ENCODE measurements at regions not wholly inside any gene's neighbourhood (a gene's known extent, or its start where the extent isn't known, plus 50 kb on each side); places are given as distances from the start of the nearest gene placed in this dataset.
"Not testable (repeated sequence)": the region's sequence is repeated elsewhere in the genome, so short reads cannot be mapped to it uniquely, and the experiment has no call there.

GRCh38 chr9:97248252-97248651, 59.2 kb upstream of the CCDC180 start:
- not testable (repeated sequence) for DNase-seq (ENCODE audit: low read depth); H3K4me3 ChIP-seq (ENCODE audit: low read length)

- no peak for DNase-seq (ENCODE audit: low read depth)
- no peak for TF ChIP-seq CTCF (conservative IDR thresholded peaks at IDR 0.05; ENCODE audit: low read depth, low read length)
- H3K4me3 ChIP-seq (ENCODE audit: low read length) = no peak overlapping the region
These were observed 63.9 kb upstream of the CCDC180 start for GRCh38 chr9:97243606-97244005.

GRCh38 chr9:97241430-97241829, 66.0 kb upstream of the CCDC180 start:
- not testable (repeated sequence) for DNase-seq (ENCODE audit: low read depth); H3K4me3 ChIP-seq (ENCODE audit: low read length)

GRCh38 chr9:97237951-97238889, 69.2 kb upstream of the CCDC180 start:
- DNase-seq (ENCODE audit: low read depth) = peak; percentile 66
- no peak for TF ChIP-seq CTCF (conservative IDR thresholded peaks at IDR 0.05; ENCODE audit: low read depth, low read length)
- peak overlapping the region; percentile 70 for H3K4me3 ChIP-seq (ENCODE audit: low read length)

GRCh38 chr9:97237311-97237786, 70.1 kb upstream of the CCDC180 start:
- no peak for DNase-seq (ENCODE audit: low read depth)
- peak overlapping the region; percentile 70 for H3K4me3 ChIP-seq (ENCODE audit: low read length)
- no peak for TF ChIP-seq CTCF (conservative IDR thresholded peaks at IDR 0.05; ENCODE audit: low read depth, low read length)

- not testable (repeated sequence) for DNase-seq (ENCODE audit: low read depth); H3K4me3 ChIP-seq (ENCODE audit: low read length)
These were observed 74.5 kb upstream of the CCDC180 start for GRCh38 chr9:97233009-97233400.

GRCh38 chr9:97232060-97233008, 75.1 kb upstream of the CCDC180 start:
- H3K4me3 ChIP-seq (ENCODE audit: low read length); DNase-seq (ENCODE audit: low read depth): not testable (repeated sequence)

- H3K4me3 ChIP-seq (ENCODE audit: low read length); DNase-seq (ENCODE audit: low read depth): not testable (repeated sequence)
These were observed 85.1 kb upstream of the CCDC180 start for GRCh38 chr9:97222393-97222792.

GRCh38 chr9:97221478-97222355, 85.7 kb upstream of the CCDC180 start:
- peak; percentile 39 for DNase-seq (ENCODE audit: low read depth)
- peak overlapping the region; percentile 41 for H3K4me3 ChIP-seq (ENCODE audit: low read length)

Measured in retinal pigment epithelial cell (primary cell).